ENCODE measurements at regions not wholly inside any gene's neighbourhood (a gene's known extent, or its start where the extent isn't known, plus 50 kb on each side); places are given as distances from the start of the nearest gene placed in this dataset.

- Histone ChIP-seq H3K36me3 (ENCODE audit: low read depth, missing control alignments) (no peaks in the 10 kb centered on the region), H3K4me3 (no peak overlapping the region), H3K4me1 (no peaks in the 10 kb centered on the region), H3K27ac (no peak overlapping the region), H3K27me3 (no peaks in the 10 kb centered on the region), H3K9me3 (no peaks in the 10 kb centered on the region)
- intact Hi-C loops (cut with DNase I; ENCODE audit: low total_unique reads) = no loop called here
- TF ChIP-seq CTCF (IDR thresholded peaks at IDR 0.05) = no peak
- TF ChIP-seq POLR2A (IDR thresholded peaks at IDR 0.05) = no peak
- DNase-seq = no peak
Measured at GRCh38 chr1:185497177-185497576, 180.1 kb upstream of the IVNS1ABP start.

- Histone ChIP-seq H3K4me3 (no peak overlapping the region), H3K9me3 (no peaks in the 10 kb centered on the region), H3K27me3 (no peaks in the 10 kb centered on the region), H3K36me3 (ENCODE audit: low read depth, missing control alignments) (no peaks in the 10 kb centered on the region), H3K27ac (no peak overlapping the region), H3K4me1 (no peaks in the 10 kb centered on the region)
- intact Hi-C loops (cut with DNase I; ENCODE audit: low total_unique reads) = no loop called here
- 77 to 84% methylated on average over 1 of the region's 1 CpG for WGBS, 2 donors
- TF ChIP-seq CTCF (IDR thresholded peaks at IDR 0.05) (no peak), POLR2A (IDR thresholded peaks at IDR 0.05) (no peak)
- no peak for DNase-seq
Measured at GRCh38 chr1:185495898-185496297, 178.9 kb upstream of the IVNS1ABP start.

- Histone ChIP-seq H3K36me3 (ENCODE audit: low read depth, missing control alignments) (no peaks in the 10 kb centered on the region), H3K4me1 (no peaks in the 10 kb centered on the region), H3K9me3 (no peaks in the 10 kb centered on the region), H3K4me3 (no peak overlapping the region), H3K27me3 (no peaks in the 10 kb centered on the region), H3K27ac (no peak overlapping the region)
- no peak for TF ChIP-seq POLR2A (IDR thresholded peaks at IDR 0.05)
- TF ChIP-seq CTCF (IDR thresholded peaks at IDR 0.05) = no peak
- intact Hi-C loops (cut with DNase I; ENCODE audit: low total_unique reads) = no loop called here
- no peak for DNase-seq
Measured at GRCh38 chr1:185495007-185495406, 178.0 kb upstream of the IVNS1ABP start.

GRCh38 chr1:185492089-185492825 is 175.2 kb upstream of the IVNS1ABP start:
- no peak overlapping the region for H3K27ac ChIP-seq
- no peaks in the 10 kb centered on the region for H3K4me1 ChIP-seq
- no peak overlapping the region for H3K4me3 ChIP-seq
- no peak for TF ChIP-seq CTCF (IDR thresholded peaks at IDR 0.05)
- TF ChIP-seq POLR2A (IDR thresholded peaks at IDR 0.05) = no peak
- no peaks in the 10 kb centered on the region for H3K27me3 ChIP-seq
- intact Hi-C loops (cut with DNase I; ENCODE audit: low total_unique reads) = no loop called here
- DNase-seq = no peak
- H3K9me3 ChIP-seq = no peaks in the 10 kb centered on the region
- H3K36me3 ChIP-seq (ENCODE audit: low read depth, missing control alignments) = no peaks in the 10 kb centered on the region

- Histone ChIP-seq H3K9me3 (no peaks in the 10 kb centered on the region), H3K27me3 (no peaks in the 10 kb centered on the region), H3K27ac (no peak overlapping the region), H3K36me3 (ENCODE audit: low read depth, missing control alignments) (no peaks in the 10 kb centered on the region), H3K4me1 (no peaks in the 10 kb centered on the region), H3K4me3 (no peak overlapping the region)
- TF ChIP-seq POLR2A (IDR thresholded peaks at IDR 0.05) (no peak), CTCF (IDR thresholded peaks at IDR 0.05) (no peak)
- WGBS, 2 donors = 70 to 87% methylated on average over 2 of the region's 2 CpGs
- intact Hi-C loops (cut with DNase I; ENCODE audit: low total_unique reads) = no loop called here
- DNase-seq = no peak
Measured at GRCh38 chr1:185491604-185492003, 174.6 kb upstream of the IVNS1ABP start.
